HEK293 (cell line): ENCODE measurements at regions not wholly inside any gene's neighbourhood (a gene's known extent, or its start where the extent isn't known, plus 50 kb on each side); places are given as distances from the start of the nearest gene placed in this dataset.

ENCODE experiments used
- CTCF ChIA-PET: fragments of 350-600 bp; formaldehyde crosslinking; extraction: SDS; loops from one replicate; lab custom pipeline; 2021; ENCODE audit warnings: antibody characterized with exemption; lab: Yijun Ruan, JAX
- POLR2A ChIA-PET: fragments of 300-600 bp; formaldehyde crosslinking; extraction: SDS; loops from one replicate; lab custom pipeline; 2020; ENCODE audit warnings: antibody characterized with exemption, inconsistent platforms; lab: Yijun Ruan, JAX
- H3K27ac ChIP-seq: fragments of 200-500 bp; sonication (Bioruptor generic); 2 replicates; pipeline ENCODE4 v1.5.1; 2014; ENCODE audit warnings: low read depth, low read length, control low read depth, inconsistent platforms; ENCODE audit errors: extremely low read depth
- H3K36me3 ChIP-seq, 2 experiments: fragments of 200-500 bp in 1 of 2; sonication (Bioruptor generic) in 1 of 2; 1 replicate in 1 of 2; 2 replicates in 1 of 2; pipeline ENCODE4 v1.5.1; 2014 to 2017; ENCODE audit warnings: inconsistent platforms in 2 of 2, low read length in 2 of 2; ENCODE audit not compliant: control insufficient read depth in 2 of 2, insufficient read depth in 1 of 2
- H3K4me1 ChIP-seq: fragments of 200-500 bp; sonication (Bioruptor generic); 2 replicates; pipeline ENCODE4 v1.5.1; 2014; ENCODE audit warnings: mild to moderate bottlenecking, low read length, inconsistent platforms; ENCODE audit not compliant: control insufficient read depth, insufficient read depth
- H3K4me3 ChIP-seq: 2 replicates; pipeline ENCODE4 v1.5.1; 2011; ENCODE audit warnings: low read depth, mild to moderate bottlenecking, control low read depth, low read length, moderate library complexity
- H3K9me3 ChIP-seq: fragments of 200-500 bp; sonication (Bioruptor generic); 2 replicates; pipeline ENCODE4 v1.5.1; 2014; ENCODE audit warnings: low read depth, low read length, inconsistent platforms; ENCODE audit not compliant: control insufficient read depth, insufficient read depth
- BCL11A ChIP-seq: fragments of 450-650 bp; formaldehyde crosslinking; IDR thresholded peaks from 2 replicates; pipeline ENCODE4 v1.5.1; 2016; ENCODE audit warnings: low read depth, missing biosample characterization, missing genetic modification characterization
- GLI2 ChIP-seq: fragments of 450-650 bp; formaldehyde crosslinking; IDR thresholded peaks from 2 replicates; pipeline ENCODE4; 2017; ENCODE audit warnings: missing biosample characterization, missing genetic modification characterization, low read depth, borderline replicate concordance
- KLF9 ChIP-seq: fragments of 450-650 bp; formaldehyde crosslinking; IDR thresholded peaks from 2 replicates; pipeline ENCODE4 v1.5.1; 2016; ENCODE audit warnings: missing biosample characterization, missing genetic modification characterization, low read depth
- MEIS1 ChIP-seq: sonication (generic); formaldehyde crosslinking; IDR thresholded peaks from 2 replicates; pipeline ENCODE4 v1.8.1; 2022; ENCODE audit warnings: missing genetic modification reagents, mild to moderate bottlenecking, borderline replicate concordance
- PRDM2 ChIP-seq: fragments of 450-650 bp; formaldehyde crosslinking; IDR thresholded peaks from 2 replicates; pipeline ENCODE4 v1.5.1; 2016; ENCODE audit warnings: missing biosample characterization, missing genetic modification characterization, borderline replicate concordance
- SCRT2 ChIP-seq: fragments of 450-650 bp; formaldehyde crosslinking; IDR thresholded peaks from 2 replicates; pipeline ENCODE4 v1.5.1; 2016; ENCODE audit warnings: missing biosample characterization, missing genetic modification characterization
- TCF7L2 ChIP-seq: IDR thresholded peaks from 2 replicates; pipeline ENCODE4 v1.6.1; 2011; ENCODE audit warnings: low read depth, mild to moderate bottlenecking, inconsistent platforms, low read length, moderate library complexity, borderline replicate concordance
- ZBTB49 ChIP-seq: fragments of 450-650 bp; formaldehyde crosslinking; IDR thresholded peaks from 2 replicates; pipeline ENCODE4 v1.5.1; 2016; ENCODE audit warnings: missing biosample characterization, missing genetic modification characterization, low read depth
- ZBTB6 ChIP-seq: fragments of 450-650 bp; formaldehyde crosslinking; IDR thresholded peaks from 2 replicates; pipeline ENCODE4 v1.5.1; 2017; ENCODE audit warnings: missing biosample characterization, missing genetic modification characterization
- ZNF174 ChIP-seq: fragments of 450-650 bp; formaldehyde crosslinking; IDR thresholded peaks from 2 replicates; pipeline ENCODE4 v1.5.0; 2017; ENCODE audit warnings: missing biosample characterization, mild to moderate bottlenecking, missing genetic modification characterization
- ZNF175 ChIP-seq: fragments of 450-650 bp; formaldehyde crosslinking; IDR thresholded peaks from 2 replicates; pipeline ENCODE4 v1.5.1; 2016; ENCODE audit warnings: missing biosample characterization, missing genetic modification characterization
- ZNF214 ChIP-seq: fragments of 450-650 bp; formaldehyde crosslinking; IDR thresholded peaks from 2 replicates; pipeline ENCODE4 v1.5.1; 2017; ENCODE audit warnings: missing biosample characterization, mild to moderate bottlenecking, missing genetic modification characterization, borderline replicate concordance
- ZNF266 ChIP-seq: fragments of 450-650 bp; formaldehyde crosslinking; IDR thresholded peaks from 2 replicates; pipeline ENCODE4 v1.5.1; 2016; ENCODE audit warnings: missing biosample characterization, missing genetic modification characterization, low read depth
- ZNF311 ChIP-seq: fragments of 450-650 bp; formaldehyde crosslinking; IDR thresholded peaks from 2 replicates; pipeline ENCODE4 v1.5.1; 2017; ENCODE audit warnings: missing biosample characterization, missing genetic modification characterization, borderline replicate concordance
- ZNF350 ChIP-seq: fragments of 450-650 bp; formaldehyde crosslinking; IDR thresholded peaks from 2 replicates; pipeline ENCODE4 v1.5.0; 2017; ENCODE audit warnings: missing biosample characterization, mild to moderate bottlenecking, missing genetic modification characterization
- ZNF488 ChIP-seq: fragments of 450-650 bp; formaldehyde crosslinking; IDR thresholded peaks from 2 replicates; pipeline ENCODE4 v1.5.1; 2016; ENCODE audit warnings: missing biosample characterization, missing genetic modification characterization
- ZNF529 ChIP-seq: fragments of 450-650 bp; formaldehyde crosslinking; IDR thresholded peaks from 2 replicates; pipeline ENCODE4 v1.5.1; 2017; ENCODE audit warnings: missing genetic modification characterization, missing biosample characterization; ENCODE audit not compliant: insufficient replicate concordance
- ZNF580 ChIP-seq: fragments of 450-650 bp; formaldehyde crosslinking; IDR thresholded peaks from 2 replicates; pipeline ENCODE4 v1.5.1; 2016; ENCODE audit warnings: missing biosample characterization, missing genetic modification characterization
- ZNF658 ChIP-seq: fragments of 450-650 bp; formaldehyde crosslinking; IDR thresholded peaks from 2 replicates; pipeline ENCODE4; 2016; ENCODE audit warnings: missing biosample characterization, missing genetic modification characterization
- ZNF76 ChIP-seq: fragments of 450-650 bp; formaldehyde crosslinking; IDR thresholded peaks from 2 replicates; pipeline ENCODE4; 2016; ENCODE audit warnings: low read depth, missing biosample characterization, missing genetic modification characterization, borderline replicate concordance
- ZNF843 ChIP-seq: fragments of 450-650 bp; formaldehyde crosslinking; IDR thresholded peaks from 2 replicates; pipeline ENCODE4 v1.5.1; 2016; ENCODE audit warnings: missing biosample characterization, missing genetic modification characterization
- ZSCAN4 ChIP-seq: fragments of 450-650 bp; formaldehyde crosslinking; IDR thresholded peaks from 2 replicates; pipeline ENCODE4 v1.5.1; 2017; ENCODE audit warnings: missing biosample characterization, missing genetic modification characterization

GRCh38 chr4:127131527-127131926 is 501.2 kb upstream of the INTU start (continued):
- no peak for TF ChIP-seq ZBTB49 (tag by site-specific recombination)
- TF ChIP-seq ZBTB6 (tag by site-specific recombination), result no peak
- TF ChIP-seq MEIS1, result no peak

GRCh38 chr4:127134490-127134889 is 498.3 kb upstream of the INTU start:
- CTCF ChIA-PET, result no interaction called here
- no peak for TF ChIP-seq ZNF580 (tag by site-specific recombination)
- TF ChIP-seq SCRT2 (tag by site-specific recombination), result no peak
- no peak for TF ChIP-seq ZNF311 (tag by site-specific recombination)
- no peak for TF ChIP-seq ZNF266 (tag by site-specific recombination)
- no peak for TF ChIP-seq GLI2
- no peak for TF ChIP-seq ZNF529 (tag by site-specific recombination)
- no peak for TF ChIP-seq ZNF488 (tag by site-specific recombination)
- no peak for TF ChIP-seq ZNF843 (tag by site-specific recombination)
- no peak for TF ChIP-seq ZSCAN4 (tag by site-specific recombination)
- no peak for TF ChIP-seq ZNF658
- no peak for TF ChIP-seq TCF7L2
- TF ChIP-seq ZNF214 (tag by site-specific recombination), result no peak
- TF ChIP-seq KLF9, result no peak
- no peak for TF ChIP-seq ZNF174
- TF ChIP-seq BCL11A (tag by site-specific recombination), result no peak
- TF ChIP-seq MEIS1, result no peak
- TF ChIP-seq ZNF76 (tag by site-specific recombination), result no peak
- no peak for TF ChIP-seq ZNF350 (tag by site-specific recombination)
- TF ChIP-seq PRDM2 (tag by site-specific recombination), result no peak
- TF ChIP-seq ZNF175 (tag by site-specific recombination), result no peak
- no peaks in the 10 kb centered on the region for H3K36me3 ChIP-seq
- no peaks in the 10 kb centered on the region for H3K9me3 ChIP-seq
- H3K4me1 ChIP-seq, result no peaks in the 10 kb centered on the region
- POLR2A ChIA-PET, result no interaction called here
- H3K27ac ChIP-seq, result no peak overlapping the region
- H3K4me3 ChIP-seq, result no peak overlapping the region
